ENCODE measurements at regions not wholly inside any gene's neighbourhood (a gene's known extent, or its start where the extent isn't known, plus 50 kb on each side); places are given as distances from the start of the nearest gene placed in this dataset.

DNA sequence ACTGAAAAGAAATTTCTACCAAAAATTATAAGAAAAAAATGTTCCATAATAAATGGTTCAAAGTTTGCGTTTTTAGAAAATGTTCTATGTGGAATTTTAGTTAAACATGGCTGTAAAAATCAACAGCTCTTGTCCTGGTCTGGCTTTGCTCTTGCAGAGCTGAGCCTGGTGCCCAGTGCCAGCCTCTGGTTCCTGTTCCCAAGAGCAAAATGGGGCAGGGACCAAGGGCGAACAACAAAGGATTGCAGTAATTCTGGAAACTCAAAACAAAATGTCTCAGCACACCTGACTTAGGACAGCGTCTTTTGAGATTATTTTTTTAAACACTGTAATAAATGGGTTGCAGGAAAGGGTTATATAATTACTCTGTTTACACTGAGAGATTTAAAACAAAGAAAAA lies 174.7 kb downstream of the ANAPC1 start:
- no peak overlapping the region for H3K9ac ChIP-seq
- peaks cover 32% of the 10 kb centered on the region for H3F3A ChIP-seq (ENCODE audit: low read depth)
- peaks cover 52% of the 10 kb centered on the region for H3K4me1 ChIP-seq
- no peaks in the 10 kb centered on the region for H3K9me3 ChIP-seq (ENCODE audit: low read depth)
- Mint-ChIP-seq H3K9me3 (peaks cover 4% of the 10 kb centered on the region), H3K36me3 (no peaks in the 10 kb centered on the region), H3K4me1 (peaks cover 28% of the 10 kb centered on the region), H3K27ac (no peak overlapping the region), H3K27me3 (ENCODE audit: insufficient read depth, low read depth) (peaks cover 6% of the 10 kb centered on the region), H3K4me3 (no peak overlapping the region)
- H3K27me3 ChIP-seq, result no peaks in the 10 kb centered on the region
- no peak overlapping the region for H3K27ac ChIP-seq
- no peak overlapping the region for H3K4me2 ChIP-seq
- H3K79me2 ChIP-seq (ENCODE audit: low read depth), result no peaks in the 10 kb centered on the region
- no peak overlapping the region for H3K4me3 ChIP-seq
- H3K36me3 ChIP-seq, result no peaks in the 10 kb centered on the region
- TF ChIP-seq EZH2 (IDR thresholded peaks at IDR 0.05) (no peak), EZH2phosphoT487 (IDR thresholded peaks at IDR 0.05) (no peak)
- TF ChIP-seq, protein P1, sequence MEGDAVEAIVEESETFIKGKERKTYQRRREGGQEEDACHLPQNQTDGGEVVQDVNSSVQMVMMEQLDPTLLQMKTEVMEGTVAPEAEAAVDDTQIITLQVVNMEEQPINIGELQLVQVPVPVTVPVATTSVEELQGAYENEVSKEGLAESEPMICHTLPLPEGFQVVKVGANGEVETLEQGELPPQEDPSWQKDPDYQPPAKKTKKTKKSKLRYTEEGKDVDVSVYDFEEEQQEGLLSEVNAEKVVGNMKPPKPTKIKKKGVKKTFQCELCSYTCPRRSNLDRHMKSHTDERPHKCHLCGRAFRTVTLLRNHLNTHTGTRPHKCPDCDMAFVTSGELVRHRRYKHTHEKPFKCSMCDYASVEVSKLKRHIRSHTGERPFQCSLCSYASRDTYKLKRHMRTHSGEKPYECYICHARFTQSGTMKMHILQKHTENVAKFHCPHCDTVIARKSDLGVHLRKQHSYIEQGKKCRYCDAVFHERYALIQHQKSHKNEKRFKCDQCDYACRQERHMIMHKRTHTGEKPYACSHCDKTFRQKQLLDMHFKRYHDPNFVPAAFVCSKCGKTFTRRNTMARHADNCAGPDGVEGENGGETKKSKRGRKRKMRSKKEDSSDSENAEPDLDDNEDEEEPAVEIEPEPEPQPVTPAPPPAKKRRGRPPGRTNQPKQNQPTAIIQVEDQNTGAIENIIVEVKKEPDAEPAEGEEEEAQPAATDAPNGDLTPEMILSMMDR (IDR thresholded peaks at IDR 0.05), result no peak
- H2AFZ ChIP-seq (replicated peaks), result no peak overlapping the region
- no peaks in the 10 kb centered on the region for H4K20me1 ChIP-seq (ENCODE audit: low read depth)
- DNase-seq (ENCODE audit: low spot score), result no peak

- no peaks in the 10 kb centered on the region for H4K20me1 ChIP-seq (ENCODE audit: low read depth)
- Mint-ChIP-seq H3K4me1 (peaks cover 25% of the 10 kb centered on the region), H3K4me3 (no peak overlapping the region), H3K27me3 (ENCODE audit: insufficient read depth, low read depth) (peaks cover 6% of the 10 kb centered on the region), H3K27ac (peak overlapping the region; percentile 85), H3K36me3 (no peaks in the 10 kb centered on the region), H3K9me3 (peaks cover 4% of the 10 kb centered on the region)
- TF ChIP-seq, protein P1 (IDR thresholded peaks at IDR 0.05), result no peak
- TF ChIP-seq EZH2phosphoT487 (IDR thresholded peaks at IDR 0.05), result no peak
- no peak for TF ChIP-seq EZH2 (IDR thresholded peaks at IDR 0.05)
- no peak for DNase-seq (ENCODE audit: low spot score)
- H3K79me2 ChIP-seq (ENCODE audit: low read depth), result no peaks in the 10 kb centered on the region
- H3K27ac ChIP-seq, result no peak overlapping the region
- H3K4me3 ChIP-seq, result no peak overlapping the region
- peaks cover 25% of the 10 kb centered on the region for H3F3A ChIP-seq (ENCODE audit: low read depth)
- no peaks in the 10 kb centered on the region for H3K9me3 ChIP-seq (ENCODE audit: low read depth)
- H3K4me2 ChIP-seq, result no peak overlapping the region
- H3K9ac ChIP-seq, result no peak overlapping the region
- H3K4me1 ChIP-seq, result peaks cover 45% of the 10 kb centered on the region
- no peak overlapping the region for H2AFZ ChIP-seq (replicated peaks)
- no peaks in the 10 kb centered on the region for H3K27me3 ChIP-seq
- no peaks in the 10 kb centered on the region for H3K36me3 ChIP-seq
Measured at GRCh38 chr2:111710085-111710484, 173.9 kb downstream of the ANAPC1 start.

GRCh38 chr2:111710613-111711012 lies 173.4 kb downstream of the ANAPC1 start:
- H3K27ac Mint-ChIP-seq, result no peak overlapping the region
- Histone ChIP-seq H3K4me1 (peaks cover 40% of the 10 kb centered on the region), H3K4me2 (no peak overlapping the region), H3K79me2 (ENCODE audit: low read depth) (no peaks in the 10 kb centered on the region), H3K4me3 (no peak overlapping the region), H3K9me3 (ENCODE audit: low read depth) (no peaks in the 10 kb centered on the region), H3K27ac (no peak overlapping the region), H3K27me3 (no peaks in the 10 kb centered on the region), H2AFZ (replicated peaks) (no peak overlapping the region), H3F3A (ENCODE audit: low read depth) (peaks cover 19% of the 10 kb centered on the region), H4K20me1 (ENCODE audit: low read depth) (no peaks in the 10 kb centered on the region), H3K9ac (no peak overlapping the region), H3K36me3 (no peaks in the 10 kb centered on the region)
- peaks cover 4% of the 10 kb centered on the region for H3K9me3 Mint-ChIP-seq
- no peaks in the 10 kb centered on the region for H3K36me3 Mint-ChIP-seq
- TF ChIP-seq EZH2phosphoT487 (IDR thresholded peaks at IDR 0.05) (no peak), EZH2 (IDR thresholded peaks at IDR 0.05) (no peak)
- TF ChIP-seq, protein P1 (IDR thresholded peaks at IDR 0.05), result no peak
- no peak for DNase-seq (ENCODE audit: low spot score)
- H3K4me3 Mint-ChIP-seq, result no peak overlapping the region
- H3K4me1 Mint-ChIP-seq, result peaks cover 19% of the 10 kb centered on the region
- peaks cover 6% of the 10 kb centered on the region for H3K27me3 Mint-ChIP-seq (ENCODE audit: insufficient read depth, low read depth)

Measured in neural progenitor cell (in vitro differentiated cells).